H1 (cell line): ENCODE measurements at regions not wholly inside any gene's neighbourhood (a gene's known extent, or its start where the extent isn't known, plus 50 kb on each side); places are given as distances from the start of the nearest gene placed in this dataset.

ENCODE experiments used
- CTBP2 ChIP-seq: IDR thresholded peaks from 2 replicates; pipeline ENCODE4 v1.7.0; 2011; ENCODE audit warnings: borderline replicate concordance, mild to moderate bottlenecking, moderate library complexity, mixed read lengths, low read length; ENCODE audit not compliant: insufficient read depth, insufficient read length
- E2F6 ChIP-seq: IDR thresholded peaks from 2 replicates; pipeline ENCODE4 v1.6.1; 2012; ENCODE audit warnings: inconsistent platforms
- SAP30 ChIP-seq: fragments of 300-600 bp; sonication (generic); IDR thresholded peaks from 2 replicates; pipeline ENCODE4 v1.7.1; 2012; ENCODE audit warnings: low read length, moderate library complexity, mild to moderate bottlenecking, inconsistent platforms; ENCODE audit not compliant: insufficient read depth, insufficient replicate concordance
- SIRT6 ChIP-seq: IDR thresholded peaks from one replicate; pipeline ENCODE4 v1.7.1; 2012; ENCODE audit warnings: low read length, inconsistent platforms

- TF ChIP-seq E2F6 (no peak), CTBP2 (no peak), SAP30 (no peak), SIRT6 (no peak)
These were observed 92.4 kb downstream of the FSCB start (continued) for GRCh38 chr14:44414646-44415045.
